Prostate gland (tissue), 2 donors: ENCODE measurements at regions not wholly inside any gene's neighbourhood (a gene's known extent, or its start where the extent isn't known, plus 50 kb on each side); places are given as distances from the start of the nearest gene placed in this dataset.

Experiments
- DNase-seq: peaks from one replicate; pipeline ENCODE4 v3.0.0-alpha.2; 2019; ENCODE audit warnings: low spot score
- H3K27ac ChIP-seq, 2 donors: fragments of 200-600 bp; sonication (generic); 2 replicates each; pipeline ENCODE4 v1.5.1; 2017 to 2019
- H3K27me3 ChIP-seq: fragments of 200-600 bp; sonication (generic); replicated peaks from 2 replicates; pipeline ENCODE4 v1.5.1; 2019; ENCODE audit not compliant: insufficient read depth
- H3K36me3 ChIP-seq, 2 donors: fragments of 200-600 bp; sonication (generic); 1 replicate in 1 of 2; 2 replicates in 1 of 2; pipeline versions ENCODE4 v1.5.1 to v1.8.1; 2017 to 2019
- H3K4me1 ChIP-seq: fragments of 200-600 bp; sonication (generic); replicated peaks from 2 replicates; pipeline ENCODE4 v1.5.1; 2019
- H3K4me3 ChIP-seq, 2 donors: fragments of 200-600 bp; sonication (generic); 2 replicates each; pipeline ENCODE4 v1.5.1; 2017 to 2019
- H3K9me3 ChIP-seq: fragments of 200-600 bp; sonication (generic); 2 replicates; pipeline ENCODE4 v1.5.1; 2017
- POLR2A ChIP-seq: fragments of 450-650 bp; IDR thresholded peaks from one replicate; pipeline ENCODE4 v1.6.1; 2016; ENCODE audit warnings: antibody characterized with exemption, mild to moderate bottlenecking
- POLR2AphosphoS5 ChIP-seq: sonication (generic); formaldehyde crosslinking; IDR thresholded peaks from one replicate; pipeline ENCODE4 v1.6.1; 2017; ENCODE audit warnings: antibody characterized with exemption
- WGBS: methylation state at CpG from one replicate; pipeline ENCODE4 v1.1.5; 2018; 5-methylcytosine and 5-hydroxymethylcytosine counted together
- intact Hi-C: fragments of 100-400 bp; cut with DNase I; formaldehyde crosslinking; loops from one replicate; pipeline ENCODE4 v1.14.2; 2022
- TF ChIP-seq, protein P1 (sequence below), 4 experiments: fragments of 200-600 bp in 2 of 4; fragments of 450-650 bp in 2 of 4; sonication (generic) in 2 of 4; IDR thresholded peaks; 1 replicate in 3 of 4; 2 replicates in 1 of 4; pipeline ENCODE4 v1.5.1; 2016 to 2019; ENCODE audit warnings: antibody characterized with exemption in 4 of 4, mild to moderate bottlenecking in 2 of 4, moderate library complexity in 2 of 4

DNA sequence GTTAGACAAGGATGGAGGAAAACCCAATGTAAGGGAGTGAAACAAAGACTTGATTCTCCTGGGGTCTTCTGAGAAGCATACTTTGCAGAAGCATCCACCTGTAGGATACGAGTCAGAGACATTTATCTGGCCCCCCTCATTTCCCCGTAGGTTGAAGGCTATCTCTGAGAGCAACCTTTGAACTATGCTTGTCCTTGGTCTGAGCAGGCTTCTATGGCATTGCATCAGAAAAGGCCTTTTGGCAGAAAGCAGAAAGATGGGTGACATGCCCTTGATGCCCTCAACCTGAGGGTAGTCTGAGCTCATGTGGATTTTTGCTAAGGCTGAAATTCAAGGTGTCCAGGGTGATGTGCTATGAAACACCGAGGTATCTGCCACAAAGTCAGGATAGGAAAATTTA lies 131.6 kb upstream of the SGO1 start:
- Histone ChIP-seq H3K36me3 (no peaks in the 10 kb centered on the region), H3K9me3 (no peaks in the 10 kb centered on the region), H3K4me3 (no peak overlapping the region), H3K4me1 (no peaks in the 10 kb centered on the region), H3K27ac (no peak overlapping the region), H3K27me3 (no peaks in the 10 kb centered on the region)
- intact Hi-C loops, result no loop called here
- 56% methylated on average over 3 of the region's 3 CpGs for WGBS
- TF ChIP-seq POLR2AphosphoS5, result no peak
- TF ChIP-seq, protein P1, sequence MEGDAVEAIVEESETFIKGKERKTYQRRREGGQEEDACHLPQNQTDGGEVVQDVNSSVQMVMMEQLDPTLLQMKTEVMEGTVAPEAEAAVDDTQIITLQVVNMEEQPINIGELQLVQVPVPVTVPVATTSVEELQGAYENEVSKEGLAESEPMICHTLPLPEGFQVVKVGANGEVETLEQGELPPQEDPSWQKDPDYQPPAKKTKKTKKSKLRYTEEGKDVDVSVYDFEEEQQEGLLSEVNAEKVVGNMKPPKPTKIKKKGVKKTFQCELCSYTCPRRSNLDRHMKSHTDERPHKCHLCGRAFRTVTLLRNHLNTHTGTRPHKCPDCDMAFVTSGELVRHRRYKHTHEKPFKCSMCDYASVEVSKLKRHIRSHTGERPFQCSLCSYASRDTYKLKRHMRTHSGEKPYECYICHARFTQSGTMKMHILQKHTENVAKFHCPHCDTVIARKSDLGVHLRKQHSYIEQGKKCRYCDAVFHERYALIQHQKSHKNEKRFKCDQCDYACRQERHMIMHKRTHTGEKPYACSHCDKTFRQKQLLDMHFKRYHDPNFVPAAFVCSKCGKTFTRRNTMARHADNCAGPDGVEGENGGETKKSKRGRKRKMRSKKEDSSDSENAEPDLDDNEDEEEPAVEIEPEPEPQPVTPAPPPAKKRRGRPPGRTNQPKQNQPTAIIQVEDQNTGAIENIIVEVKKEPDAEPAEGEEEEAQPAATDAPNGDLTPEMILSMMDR (IDR thresholded peaks at IDR 0.05), result no peak
- TF ChIP-seq POLR2A, result no peak
- no peak for DNase-seq

DNA sequence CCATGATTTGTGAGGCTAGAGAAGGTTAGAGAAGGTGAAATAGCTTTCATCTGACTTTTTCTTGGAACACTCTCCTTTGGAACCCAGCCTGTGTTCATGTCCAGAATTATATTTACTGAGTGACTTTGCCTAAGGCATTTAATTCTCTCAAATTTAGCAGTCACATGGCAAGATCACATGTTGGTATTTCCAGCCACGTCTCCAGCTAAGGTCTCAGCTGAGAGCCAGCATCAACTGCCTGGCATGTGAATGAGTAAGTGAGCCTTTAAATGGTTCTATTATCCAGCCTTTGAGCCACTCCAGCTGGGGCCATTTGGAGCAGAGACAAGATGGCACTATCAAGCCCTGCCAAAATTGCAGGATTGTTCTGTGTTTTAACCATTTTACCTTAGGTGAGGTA lies 130.2 kb upstream of the SGO1 start:
- WGBS, result 0% methylated on average over 1 of the region's 1 CpG
- peak; percentile 32 for DNase-seq
- intact Hi-C loops, result no loop called here
- Histone ChIP-seq H3K27ac (no peak overlapping the region), H3K4me3 (no peak overlapping the region), H3K36me3 (no peaks in the 10 kb centered on the region), H3K27me3 (no peaks in the 10 kb centered on the region), H3K9me3 (no peaks in the 10 kb centered on the region), H3K4me1 (no peaks in the 10 kb centered on the region)
- no peak for TF ChIP-seq POLR2A
- TF ChIP-seq POLR2AphosphoS5, result peak; percentile 38

DNA sequence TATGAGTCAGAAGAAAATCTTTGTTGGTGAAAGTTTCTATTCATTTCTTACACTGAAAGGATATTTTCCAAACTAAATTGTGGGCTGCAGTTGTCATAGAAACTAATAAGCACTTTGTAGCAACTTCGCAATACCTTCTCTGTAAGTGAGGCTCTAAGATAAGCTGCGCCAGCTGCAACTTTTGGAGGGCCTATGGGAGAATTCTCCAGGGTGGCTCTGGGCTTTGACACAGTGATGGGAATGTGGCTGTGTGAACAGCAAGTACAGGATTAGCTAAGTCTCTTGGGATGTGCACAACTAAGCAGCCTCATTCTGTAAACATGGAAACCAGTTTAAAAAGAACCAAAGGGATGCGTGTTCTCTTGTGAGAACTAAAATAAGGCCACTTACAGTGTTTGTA lies 124.6 kb upstream of the SGO1 start:
- TF ChIP-seq POLR2A (no peak), POLR2AphosphoS5 (no peak)
- TF ChIP-seq, protein P1 (IDR thresholded peaks at IDR 0.05), result no peak
- Histone ChIP-seq H3K27ac (no peak overlapping the region), H3K4me1 (no peaks in the 10 kb centered on the region), H3K4me3 (no peak overlapping the region), H3K27me3 (no peaks in the 10 kb centered on the region), H3K36me3 (no peaks in the 10 kb centered on the region), H3K9me3 (no peaks in the 10 kb centered on the region)
- intact Hi-C loops, result no loop called here
- DNase-seq, result no peak
- WGBS, result 90% methylated on average over 3 of the region's 3 CpGs

DNA sequence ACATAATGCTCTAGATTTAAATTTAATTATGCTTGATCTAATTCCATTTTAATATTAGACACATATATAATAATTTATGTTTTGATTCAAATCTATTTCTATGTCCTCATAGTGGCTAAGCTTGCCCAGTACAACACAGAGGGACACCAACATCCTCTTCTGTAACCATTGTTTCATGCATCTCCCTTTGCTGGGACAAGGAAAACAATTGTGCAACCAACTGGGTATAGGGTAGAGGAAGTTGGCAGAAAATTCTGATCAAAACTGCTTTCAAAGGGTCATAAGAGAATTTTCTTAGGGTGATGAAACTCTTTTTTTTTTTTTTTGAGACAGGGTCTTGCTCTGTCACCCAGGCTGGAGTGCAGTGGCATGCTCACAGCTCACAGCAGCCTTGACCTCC lies 121.4 kb upstream of the SGO1 start:
- Histone ChIP-seq H3K36me3 (no peaks in the 10 kb centered on the region), H3K4me3 (no peak overlapping the region), H3K4me1 (no peaks in the 10 kb centered on the region), H3K27ac (no peak overlapping the region), H3K9me3 (no peaks in the 10 kb centered on the region), H3K27me3 (no peaks in the 10 kb centered on the region)
- intact Hi-C loops, result no loop called here
- no peak for DNase-seq
- TF ChIP-seq POLR2AphosphoS5 (no peak), POLR2A (no peak)
- TF ChIP-seq, protein P1 (IDR thresholded peaks at IDR 0.05), result no peak

DNA sequence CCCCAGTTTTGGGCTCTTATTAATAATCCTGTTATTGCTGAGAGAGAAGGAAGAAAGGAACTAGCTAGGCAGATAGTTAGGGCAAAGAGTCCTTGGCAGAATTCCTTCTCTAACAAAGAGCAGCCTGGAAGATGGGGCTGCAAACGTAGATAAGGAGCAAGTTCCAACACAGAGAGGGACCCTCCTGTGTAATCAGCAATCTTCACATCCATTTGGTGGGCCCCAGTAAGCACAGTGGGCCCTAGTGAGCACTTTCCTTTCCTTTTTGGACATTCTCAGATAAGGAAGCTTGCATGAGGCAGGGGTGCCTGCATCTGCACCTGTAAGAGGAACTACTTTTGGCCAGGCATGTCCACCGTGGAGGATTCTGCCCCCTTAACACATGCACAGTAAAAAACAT lies 119.6 kb upstream of the SGO1 start:
- Histone ChIP-seq H3K4me1 (no peaks in the 10 kb centered on the region), H3K36me3 (no peaks in the 10 kb centered on the region), H3K9me3 (no peaks in the 10 kb centered on the region), H3K27ac (no peak overlapping the region), H3K27me3 (no peaks in the 10 kb centered on the region), H3K4me3 (no peak overlapping the region)
- intact Hi-C loops, result no loop called here
- DNase-seq, result no peak
- TF ChIP-seq, protein P1 (IDR thresholded peaks at IDR 0.05), result no peak
- TF ChIP-seq POLR2A (no peak), POLR2AphosphoS5 (no peak)
- WGBS, result 38% methylated on average over 2 of the region's 2 CpGs
